ENCODE measurements at regions not wholly inside any gene's neighbourhood (a gene's known extent, or its start where the extent isn't known, plus 50 kb on each side); places are given as distances from the start of the nearest gene placed in this dataset.
A peak's percentile ranks its signal among the peaks of the same experiment; 100 is the strongest.

- Histone ChIP-seq H3K4me1 (ENCODE audit: control extremely low read depth in 1 of 4, control insufficient read depth in 4 of 4, insufficient read depth in 4 of 4, low read length in 3 of 4) (peaks cover 24 to 36% (median 30%) of the 10 kb centered on the region in 4 experiments), H3K36me3 (ENCODE audit: control insufficient read depth in 4 of 4, insufficient read depth in 4 of 4, low read length in 3 of 4) (no peaks in the 10 kb centered on the region), H3K27ac (ENCODE audit: insufficient read depth in 1 of 2, low read depth in 1 of 2, low read length in 2 of 2, poor library complexity in 1 of 2, severe bottlenecking in 2 of 2) (no peak overlapping the region), H3K27me3 (replicated peaks in 2 of 5; ENCODE audit: control insufficient read depth in 4 of 5, insufficient read depth in 5 of 5, low read length in 4 of 5) (no peaks in the 10 kb centered on the region), H3K9me3 (ENCODE audit: control extremely low read depth in 1 of 5, control insufficient read depth in 4 of 5, insufficient read depth in 2 of 5, low read depth in 1 of 5, low read length in 4 of 5) (no peaks in the 10 kb centered on the region), H3K4me3 (ENCODE audit: control insufficient read depth in 1 of 7, extremely low read depth in 1 of 7, insufficient read depth in 4 of 7, low read depth in 2 of 7, low read length in 6 of 7) (peak overlapping the region in 2 of 7 experiments; percentile 10 to 34)
- ChIA-PET POLR2A (no interaction called here), CTCF (interaction anchor here (0.9 to 1.5 kb wide), 5 partner anchors 11 to 165 kb away, joined by 3 to 6 read pairs (median 3); no protein-coding TSS in a partner anchor)
- DNase-seq: peak in 2 of 3 donors; percentile 6 to 36
- 49% methylated on average over 4 of the region's 5 CpGs for WGBS (ENCODE audit: insufficient coverage)
These were observed 70.3 kb upstream of the PELI1 start for GRCh38 chr2:64214281-64215115.

- Histone ChIP-seq H3K27ac (ENCODE audit: insufficient read depth in 1 of 2, low read depth in 1 of 2, low read length in 2 of 2, poor library complexity in 1 of 2, severe bottlenecking in 2 of 2) (no peak overlapping the region), H3K36me3 (ENCODE audit: control insufficient read depth in 4 of 4, insufficient read depth in 4 of 4, low read length in 3 of 4) (no peaks in the 10 kb centered on the region), H3K9me3 (ENCODE audit: control extremely low read depth in 1 of 5, control insufficient read depth in 4 of 5, insufficient read depth in 2 of 5, low read depth in 1 of 5, low read length in 4 of 5) (no peaks in the 10 kb centered on the region), H3K27me3 (replicated peaks in 2 of 5; ENCODE audit: control insufficient read depth in 4 of 5, insufficient read depth in 5 of 5, low read length in 4 of 5) (no peaks in the 10 kb centered on the region), H3K4me3 (ENCODE audit: control insufficient read depth in 1 of 7, extremely low read depth in 1 of 7, insufficient read depth in 4 of 7, low read depth in 2 of 7, low read length in 6 of 7) (no peak overlapping the region), H3K4me1 (ENCODE audit: control extremely low read depth in 1 of 4, control insufficient read depth in 4 of 4, insufficient read depth in 4 of 4, low read length in 3 of 4) (peaks cover 16 to 39% (median 23%) of the 10 kb centered on the region in 4 experiments)
- no peak for DNase-seq
- 100% methylated on average over 9 of the region's 9 CpGs for WGBS (ENCODE audit: insufficient coverage)
- POLR2A ChIA-PET: no interaction called here
- CTCF ChIA-PET: interaction anchor here (0.7 to 2.5 kb wide), 2 partner anchors 11 to 110 kb away, joined by 3 to 6 read pairs; no protein-coding TSS in a partner anchor
These were observed 73.1 kb upstream of the PELI1 start for GRCh38 chr2:64217198-64217869.

DNA sequence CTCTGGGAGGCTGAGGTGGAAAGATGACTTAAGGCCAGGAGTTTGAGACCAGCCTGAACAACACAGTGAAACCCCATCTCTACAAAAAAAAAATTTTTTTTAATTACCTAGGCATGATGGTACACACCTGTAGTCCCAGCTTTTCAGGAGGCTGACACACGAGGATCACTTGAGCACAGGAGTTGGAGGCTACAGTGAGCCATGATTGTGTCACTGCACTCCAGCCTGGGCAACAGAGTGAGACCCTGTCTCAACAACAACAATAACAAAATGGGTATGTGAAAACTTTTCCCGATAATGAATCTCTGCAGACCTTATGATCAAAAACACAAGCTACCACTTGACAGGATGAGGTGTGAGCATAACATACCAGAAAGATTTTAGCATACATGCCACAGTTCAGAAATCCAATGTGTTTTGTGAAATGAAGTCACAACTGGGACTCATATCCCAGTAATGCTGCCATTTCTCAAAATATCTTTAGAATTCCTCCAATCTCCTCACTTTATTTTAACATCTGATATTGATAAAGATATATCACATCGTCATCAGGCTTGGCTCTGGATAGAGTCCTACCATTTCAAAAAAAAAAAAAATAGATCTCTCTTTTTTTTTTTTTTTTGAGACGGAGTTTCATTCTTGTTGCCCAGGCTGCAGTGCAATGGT is 74.0 kb upstream of the PELI1 start:
- Histone ChIP-seq H3K4me3 (ENCODE audit: control insufficient read depth in 1 of 7, extremely low read depth in 1 of 7, insufficient read depth in 4 of 7, low read depth in 2 of 7, low read length in 6 of 7) (no peak overlapping the region), H3K27ac (ENCODE audit: insufficient read depth in 1 of 2, low read depth in 1 of 2, low read length in 2 of 2, poor library complexity in 1 of 2, severe bottlenecking in 2 of 2) (no peak overlapping the region), H3K27me3 (replicated peaks in 2 of 5; ENCODE audit: control insufficient read depth in 4 of 5, insufficient read depth in 5 of 5, low read length in 4 of 5) (no peaks in the 10 kb centered on the region), H3K4me1 (ENCODE audit: control extremely low read depth in 1 of 4, control insufficient read depth in 4 of 4, insufficient read depth in 4 of 4, low read length in 3 of 4) (peaks cover 7 to 30% (median 17%) of the 10 kb centered on the region in 4 experiments), H3K36me3 (ENCODE audit: control insufficient read depth in 4 of 4, insufficient read depth in 4 of 4, low read length in 3 of 4) (no peaks in the 10 kb centered on the region), H3K9me3 (ENCODE audit: control extremely low read depth in 1 of 5, control insufficient read depth in 4 of 5, insufficient read depth in 2 of 5, low read depth in 1 of 5, low read length in 4 of 5) (no peaks in the 10 kb centered on the region)
- no peak for DNase-seq
- ChIA-PET POLR2A (no interaction called here), CTCF (interaction anchor here (1.5 to 2.5 kb wide), 2 partner anchors 15 to 110 kb away, joined by 4 to 6 read pairs; no protein-coding TSS in a partner anchor)
- 71% methylated on average over 2 of the region's 4 CpGs for WGBS (ENCODE audit: insufficient coverage)

GRCh38 chr2:64219149-64219548 is 74.9 kb upstream of the PELI1 start:
- H3K36me3 ChIP-seq (ENCODE audit: control insufficient read depth in 4 of 4, insufficient read depth in 4 of 4, low read length in 3 of 4): no peaks in the 10 kb centered on the region
- H3K4me3 ChIP-seq (ENCODE audit: control insufficient read depth in 1 of 7, extremely low read depth in 1 of 7, insufficient read depth in 4 of 7, low read depth in 2 of 7, low read length in 6 of 7): no peak overlapping the region
- ChIA-PET CTCF (interaction anchor here (0.6 to 2.5 kb wide), 4 partner anchors 15 to 158 kb away, joined by 3 to 7 read pairs (median 5); no protein-coding TSS in a partner anchor), POLR2A (no interaction called here)
- peaks cover 4 to 21% (median 9%) of the 10 kb centered on the region in 4 experiments for H3K4me1 ChIP-seq (ENCODE audit: control extremely low read depth in 1 of 4, control insufficient read depth in 4 of 4, insufficient read depth in 4 of 4, low read length in 3 of 4)
- no peaks in the 10 kb centered on the region for H3K27me3 ChIP-seq (replicated peaks in 2 of 5; ENCODE audit: control insufficient read depth in 4 of 5, insufficient read depth in 5 of 5, low read length in 4 of 5)
- 78% methylated on average over 1 of the region's 2 CpGs for WGBS (ENCODE audit: insufficient coverage)
- H3K27ac ChIP-seq (ENCODE audit: insufficient read depth in 1 of 2, low read depth in 1 of 2, low read length in 2 of 2, poor library complexity in 1 of 2, severe bottlenecking in 2 of 2): no peak overlapping the region
- H3K9me3 ChIP-seq (ENCODE audit: control extremely low read depth in 1 of 5, control insufficient read depth in 4 of 5, insufficient read depth in 2 of 5, low read depth in 1 of 5, low read length in 4 of 5): no peaks in the 10 kb centered on the region
- no peak for DNase-seq

GRCh38 chr2:64220265-64220664 is 76.0 kb upstream of the PELI1 start:
- POLR2A ChIA-PET: no interaction called here

GRCh38 chr2:64220894-64221617 is 76.8 kb upstream of the PELI1 start:
- Histone ChIP-seq H3K27me3 (replicated peaks in 2 of 5; ENCODE audit: control insufficient read depth in 4 of 5, insufficient read depth in 5 of 5, low read length in 4 of 5) (no peaks in the 10 kb centered on the region), H3K4me3 (ENCODE audit: control insufficient read depth in 1 of 7, extremely low read depth in 1 of 7, insufficient read depth in 4 of 7, low read depth in 2 of 7, low read length in 6 of 7) (no peak overlapping the region), H3K9me3 (ENCODE audit: control extremely low read depth in 1 of 5, control insufficient read depth in 4 of 5, insufficient read depth in 2 of 5, low read depth in 1 of 5, low read length in 4 of 5) (no peaks in the 10 kb centered on the region), H3K4me1 (ENCODE audit: control extremely low read depth in 1 of 4, control insufficient read depth in 4 of 4, insufficient read depth in 4 of 4, low read length in 3 of 4) (peaks cover 0 to 16% (median 2%) of the 10 kb centered on the region in 4 experiments), H3K27ac (ENCODE audit: insufficient read depth in 1 of 2, low read depth in 1 of 2, low read length in 2 of 2, poor library complexity in 1 of 2, severe bottlenecking in 2 of 2) (no peak overlapping the region), H3K36me3 (ENCODE audit: control insufficient read depth in 4 of 4, insufficient read depth in 4 of 4, low read length in 3 of 4) (no peaks in the 10 kb centered on the region)
- POLR2A ChIA-PET: no interaction called here
- DNase-seq: no peak
- WGBS (ENCODE audit: insufficient coverage): 100% methylated on average over 2 of the region's 4 CpGs
- CTCF ChIA-PET: interaction anchor here (1.4 kb wide), 1 partner anchor 15 kb away, joined by 3 read pairs; no protein-coding TSS in a partner anchor

More at GRCh38 chr2:64220265-64220664, 76.0 kb upstream of the PELI1 start:
- DNase-seq: peak in 2 of 3 donors; percentile 44 to 49
- Histone ChIP-seq H3K27ac (ENCODE audit: insufficient read depth in 1 of 2, low read depth in 1 of 2, low read length in 2 of 2, poor library complexity in 1 of 2, severe bottlenecking in 2 of 2) (no peak overlapping the region), H3K27me3 (replicated peaks in 2 of 5; ENCODE audit: control insufficient read depth in 4 of 5, insufficient read depth in 5 of 5, low read length in 4 of 5) (no peaks in the 10 kb centered on the region), H3K36me3 (ENCODE audit: control insufficient read depth in 4 of 4, insufficient read depth in 4 of 4, low read length in 3 of 4) (no peaks in the 10 kb centered on the region), H3K9me3 (ENCODE audit: control extremely low read depth in 1 of 5, control insufficient read depth in 4 of 5, insufficient read depth in 2 of 5, low read depth in 1 of 5, low read length in 4 of 5) (no peaks in the 10 kb centered on the region), H3K4me1 (ENCODE audit: control extremely low read depth in 1 of 4, control insufficient read depth in 4 of 4, insufficient read depth in 4 of 4, low read length in 3 of 4) (peaks cover 0 to 16% (median 2%) of the 10 kb centered on the region in 4 experiments), H3K4me3 (ENCODE audit: control insufficient read depth in 1 of 7, extremely low read depth in 1 of 7, insufficient read depth in 4 of 7, low read depth in 2 of 7, low read length in 6 of 7) (no peak overlapping the region)
- no CpG with 5 or more reads among the region's 1 CpG for WGBS (ENCODE audit: insufficient coverage)
- CTCF ChIA-PET: interaction anchor here (0.9 to 2.5 kb wide), 3 partner anchors 9 to 108 kb away, joined by 3 to 6 read pairs (median 3); no protein-coding TSS in a partner anchor

All from common myeloid progenitor, CD34-positive (primary cell).